ENCODE measurements at regions not wholly inside any gene's neighbourhood (a gene's known extent, or its start where the extent isn't known, plus 50 kb on each side); places are given as distances from the start of the nearest gene placed in this dataset.

DNA sequence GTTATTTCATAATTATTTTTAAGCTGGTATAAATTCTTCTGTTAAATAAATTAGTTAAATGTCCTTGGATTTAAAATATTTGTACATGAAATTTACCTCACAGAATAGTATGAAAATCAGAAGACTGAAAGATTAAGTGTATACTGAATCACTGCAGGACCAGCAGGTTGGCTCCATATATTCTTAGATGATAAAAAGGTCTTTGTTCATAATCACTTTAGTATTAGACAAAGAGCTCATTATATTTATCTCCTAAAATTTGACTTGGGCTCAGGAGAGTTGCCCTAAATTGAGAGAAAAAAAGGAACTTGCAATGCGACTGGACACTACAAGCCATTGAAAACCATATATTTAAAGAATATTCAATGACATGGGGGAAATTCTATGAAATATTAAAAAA, 766.4 kb upstream of the CITED2 start:
- TF ChIP-seq ZNF274 (IDR thresholded peaks at IDR 0.05; ENCODE audit: low read depth, low read length) (no peak), YY1 (IDR thresholded peaks at IDR 0.05; ENCODE audit: insufficient read depth, insufficient read length) (no peak)
